Epithelial cell of proximal tubule (primary cell): ENCODE measurements at regions not wholly inside any gene's neighbourhood (a gene's known extent, or its start where the extent isn't known, plus 50 kb on each side); places are given as distances from the start of the nearest gene placed in this dataset.

ENCODE experiments used
- DNase-seq: peaks from one replicate; pipeline ENCODE4 v3.0.0-alpha.2; 2011; ENCODE audit warnings: low read depth
- H3K4me3 ChIP-seq: 2 replicates; pipeline ENCODE4 v1.5.1; 2011; ENCODE audit warnings: low read depth, mild to moderate bottlenecking, low read length
- CTCF ChIP-seq: conservative IDR thresholded peaks from 2 replicates; pipeline ENCODE4 v1.5.1; 2012; ENCODE audit warnings: low read depth, mild to moderate bottlenecking, low read length

- no peak for TF ChIP-seq CTCF
- H3K4me3 ChIP-seq, result no peak overlapping the region
- no peak for DNase-seq
These were observed 179.3 kb downstream of the KATNAL1 start for GRCh38 chr13:30128095-30128494.

GRCh38 chr13:30126903-30127428 lies 180.4 kb downstream of the KATNAL1 start:
- no peak for DNase-seq
- H3K4me3 ChIP-seq, result no peak overlapping the region
- no peak for TF ChIP-seq CTCF

DNA sequence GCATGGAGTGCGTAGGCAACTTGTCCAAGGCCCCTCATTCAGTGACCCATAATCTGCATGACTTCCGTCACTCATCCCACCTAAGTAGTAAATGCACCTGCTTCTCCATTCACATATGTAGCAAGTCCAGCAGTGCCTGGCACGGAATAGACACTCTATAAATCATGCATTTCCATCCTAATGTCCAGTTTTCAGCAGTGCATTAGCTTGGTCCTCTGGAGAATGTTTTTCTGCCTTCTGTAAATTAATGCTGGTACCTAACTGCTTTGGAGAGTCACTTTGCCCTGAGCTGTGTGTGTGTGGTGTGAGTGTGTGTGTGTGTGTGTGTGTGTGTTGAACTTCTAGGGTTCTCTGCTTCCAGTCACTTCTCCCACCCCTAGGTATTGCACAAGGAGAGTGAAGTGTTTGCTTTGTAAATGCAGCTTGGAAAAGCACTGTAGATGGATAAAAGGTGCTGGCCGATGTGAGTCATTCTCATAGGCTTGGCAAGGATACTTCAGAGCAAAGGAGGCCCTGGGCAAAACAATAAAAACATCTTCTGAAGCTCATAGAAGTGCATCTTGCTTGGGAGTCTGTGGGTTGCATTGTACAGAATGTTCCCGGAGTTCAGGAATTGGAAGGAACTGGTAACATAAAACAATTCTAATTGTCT lies 181.8 kb downstream of the KATNAL1 start:
- no peak overlapping the region for H3K4me3 ChIP-seq
- peak; percentile 91 for DNase-seq
- TF ChIP-seq CTCF, result no peak

GRCh38 chr13:30124131-30124768 lies 183.1 kb downstream of the KATNAL1 start:
- no peak for DNase-seq
- TF ChIP-seq CTCF, result no peak
- no peak overlapping the region for H3K4me3 ChIP-seq

DNA sequence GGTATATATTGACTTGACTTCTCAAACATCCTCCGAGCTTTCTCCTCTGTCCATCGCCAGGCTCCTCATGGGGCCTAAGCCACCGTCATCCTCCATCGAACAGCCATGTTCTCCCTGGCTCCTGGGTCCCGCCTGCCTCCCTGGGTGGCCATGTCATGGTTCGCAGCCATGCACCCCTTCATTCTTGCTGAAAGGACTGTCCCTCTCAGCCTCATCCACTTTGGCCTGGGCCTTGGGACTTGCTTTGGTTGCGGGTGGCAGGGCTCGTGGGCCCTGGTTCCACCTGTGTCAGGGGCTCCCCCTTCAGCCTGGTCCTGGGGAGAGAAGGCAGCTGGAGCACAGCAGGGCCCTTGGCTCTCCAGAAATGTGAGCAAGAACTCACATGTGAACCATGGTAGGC lies 183.8 kb downstream of the KATNAL1 start:
- DNase-seq, result no peak
- TF ChIP-seq CTCF, result no peak
- no peak overlapping the region for H3K4me3 ChIP-seq

DNA sequence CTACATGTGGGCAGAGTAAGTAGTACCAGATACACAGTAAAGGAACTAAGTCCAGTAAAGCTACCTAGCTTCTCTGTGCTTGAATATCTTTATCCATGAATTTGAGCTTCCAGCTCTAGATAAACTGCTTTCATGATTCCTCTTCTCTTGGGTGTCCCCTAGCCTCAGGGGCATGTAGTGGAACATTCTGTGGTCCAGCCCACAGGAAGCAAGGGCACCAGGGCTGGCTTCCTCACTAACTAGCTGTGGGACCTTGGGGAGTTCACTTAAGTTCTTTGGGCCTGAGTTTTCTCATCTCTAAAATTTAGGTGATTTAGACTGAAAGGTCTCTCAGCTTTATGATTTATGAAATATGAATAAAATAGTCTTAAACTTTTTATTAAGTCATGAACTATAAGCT lies 185.7 kb downstream of the KATNAL1 start:
- no peak overlapping the region for H3K4me3 ChIP-seq
- TF ChIP-seq CTCF, result no peak
- DNase-seq, result no peak

GRCh38 chr13:30121244-30121643 lies 186.1 kb downstream of the KATNAL1 start:
- TF ChIP-seq CTCF, result no peak
- H3K4me3 ChIP-seq, result no peak overlapping the region
- no peak for DNase-seq
